ENCODE measurements at regions not wholly inside any gene's neighbourhood (a gene's known extent, or its start where the extent isn't known, plus 50 kb on each side); places are given as distances from the start of the nearest gene placed in this dataset.

DNA sequence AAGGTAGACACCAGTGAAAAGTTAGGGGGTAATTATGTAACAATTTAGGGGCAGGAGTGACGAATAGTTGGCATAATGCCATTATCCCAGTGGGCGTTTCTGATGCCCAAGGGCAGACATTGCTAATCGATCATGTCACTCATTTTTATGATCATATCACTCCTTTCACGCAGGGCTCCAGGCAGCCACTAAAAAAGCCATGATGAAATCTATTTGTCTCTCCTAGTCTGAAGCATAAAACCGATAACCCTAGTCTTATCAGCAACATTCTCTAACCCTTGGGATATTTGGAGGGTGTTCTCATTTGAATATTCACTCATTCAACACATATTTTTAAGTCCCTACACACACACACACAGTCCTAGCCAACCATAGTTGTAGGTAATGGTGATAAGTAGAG lies 114.9 kb downstream of the NMUR2 start:
- TF ChIP-seq POLR2A (IDR thresholded peaks at IDR 0.05): no peak
- TF ChIP-seq POLR2AphosphoS5 (IDR thresholded peaks at IDR 0.05): no peak
- TF ChIP-seq, protein P1, sequence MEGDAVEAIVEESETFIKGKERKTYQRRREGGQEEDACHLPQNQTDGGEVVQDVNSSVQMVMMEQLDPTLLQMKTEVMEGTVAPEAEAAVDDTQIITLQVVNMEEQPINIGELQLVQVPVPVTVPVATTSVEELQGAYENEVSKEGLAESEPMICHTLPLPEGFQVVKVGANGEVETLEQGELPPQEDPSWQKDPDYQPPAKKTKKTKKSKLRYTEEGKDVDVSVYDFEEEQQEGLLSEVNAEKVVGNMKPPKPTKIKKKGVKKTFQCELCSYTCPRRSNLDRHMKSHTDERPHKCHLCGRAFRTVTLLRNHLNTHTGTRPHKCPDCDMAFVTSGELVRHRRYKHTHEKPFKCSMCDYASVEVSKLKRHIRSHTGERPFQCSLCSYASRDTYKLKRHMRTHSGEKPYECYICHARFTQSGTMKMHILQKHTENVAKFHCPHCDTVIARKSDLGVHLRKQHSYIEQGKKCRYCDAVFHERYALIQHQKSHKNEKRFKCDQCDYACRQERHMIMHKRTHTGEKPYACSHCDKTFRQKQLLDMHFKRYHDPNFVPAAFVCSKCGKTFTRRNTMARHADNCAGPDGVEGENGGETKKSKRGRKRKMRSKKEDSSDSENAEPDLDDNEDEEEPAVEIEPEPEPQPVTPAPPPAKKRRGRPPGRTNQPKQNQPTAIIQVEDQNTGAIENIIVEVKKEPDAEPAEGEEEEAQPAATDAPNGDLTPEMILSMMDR (IDR thresholded peaks at IDR 0.05): no peak
- Histone ChIP-seq H3K9me3 (no peaks in the 10 kb centered on the region), H3K4me1 (replicated peaks) (no peaks in the 10 kb centered on the region), H3K27me3 (replicated peaks; ENCODE audit: insufficient read depth) (no peaks in the 10 kb centered on the region), H3K4me3 (no peak overlapping the region), H3K27ac (no peak overlapping the region), H3K36me3 (no peaks in the 10 kb centered on the region)
- DNase-seq (ENCODE audit: low spot score): no peak
- 64% methylated on average over 5 of the region's 5 CpGs for WGBS
- intact Hi-C loops (cut with DNase I): no loop called here

DNA sequence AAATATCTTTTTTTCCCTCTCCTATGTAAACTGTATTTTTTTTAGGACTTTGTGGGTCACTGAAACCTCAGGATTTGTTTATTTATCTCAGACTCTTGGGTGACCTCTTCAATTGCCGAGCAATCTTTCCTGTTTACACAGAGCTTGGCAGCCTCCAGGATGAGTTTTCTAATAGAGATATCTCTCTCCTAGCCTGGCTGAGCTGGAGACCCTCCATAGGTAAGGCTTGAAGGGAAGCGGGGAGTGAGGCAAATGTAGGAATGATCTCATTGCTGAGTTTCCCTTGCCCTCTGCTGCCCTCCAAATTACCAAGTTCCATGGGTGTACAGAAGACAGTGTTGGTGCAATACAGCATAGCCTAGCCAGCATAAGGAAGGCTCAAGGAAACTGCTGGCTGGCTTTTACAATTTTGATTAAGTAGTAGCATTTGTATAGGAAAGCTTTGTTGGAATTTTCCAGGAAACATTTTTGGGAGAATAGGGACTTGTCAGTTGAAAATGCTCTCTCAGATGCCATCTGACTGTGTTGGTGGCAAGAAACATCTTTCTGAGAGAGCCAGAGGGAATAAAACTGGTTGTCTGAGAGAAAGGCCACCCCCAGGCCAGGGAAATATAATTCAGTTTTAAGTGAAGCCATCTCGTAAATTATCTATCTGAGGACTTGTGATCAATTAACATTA lies 116.0 kb downstream of the NMUR2 start:
- TF ChIP-seq, protein P1 (IDR thresholded peaks at IDR 0.05): no peak
- no peak for TF ChIP-seq POLR2AphosphoS5 (IDR thresholded peaks at IDR 0.05)
- no peak for TF ChIP-seq POLR2A (IDR thresholded peaks at IDR 0.05)
- intact Hi-C loops (cut with DNase I): no loop called here
- WGBS: 44% methylated on average over 3 of the region's 3 CpGs
- Histone ChIP-seq H3K27me3 (replicated peaks; ENCODE audit: insufficient read depth) (no peaks in the 10 kb centered on the region), H3K9me3 (no peaks in the 10 kb centered on the region), H3K4me1 (replicated peaks) (no peaks in the 10 kb centered on the region), H3K27ac (no peak overlapping the region), H3K36me3 (no peaks in the 10 kb centered on the region), H3K4me3 (no peak overlapping the region)
- DNase-seq (ENCODE audit: low spot score): no peak

DNA sequence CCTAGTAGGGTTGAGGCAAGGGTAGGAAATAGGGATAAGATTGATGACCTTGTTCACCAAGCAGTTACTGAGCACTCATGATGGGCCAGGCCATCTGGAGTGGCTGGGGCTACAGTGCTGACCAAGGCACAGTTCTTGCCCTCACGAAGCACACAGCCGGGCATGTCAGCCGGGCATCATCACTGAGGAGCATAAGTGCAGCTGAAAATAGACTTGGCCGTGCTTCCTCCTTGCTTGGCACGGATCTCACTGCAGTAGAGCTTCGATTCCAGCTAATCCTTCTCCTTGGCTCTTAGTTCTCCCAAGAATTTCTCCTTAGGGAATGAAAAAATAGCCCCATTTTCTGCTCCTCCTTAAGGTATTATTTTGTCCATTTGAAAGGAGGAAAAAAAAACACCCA lies 116.6 kb downstream of the NMUR2 start:
- H3K27me3 ChIP-seq (replicated peaks; ENCODE audit: insufficient read depth): no peaks in the 10 kb centered on the region
- 45% methylated on average over 6 of the region's 6 CpGs for WGBS
- no peak overlapping the region for H3K27ac ChIP-seq
- H3K9me3 ChIP-seq: no peaks in the 10 kb centered on the region
- no peaks in the 10 kb centered on the region for H3K36me3 ChIP-seq
- TF ChIP-seq, protein P1 (IDR thresholded peaks at IDR 0.05): no peak
- TF ChIP-seq POLR2AphosphoS5 (IDR thresholded peaks at IDR 0.05): no peak
- TF ChIP-seq POLR2A (IDR thresholded peaks at IDR 0.05): no peak
- no peak for DNase-seq (ENCODE audit: low spot score)
- H3K4me1 ChIP-seq (replicated peaks): no peaks in the 10 kb centered on the region
- intact Hi-C loops (cut with DNase I): no loop called here
- H3K4me3 ChIP-seq: no peak overlapping the region

DNA sequence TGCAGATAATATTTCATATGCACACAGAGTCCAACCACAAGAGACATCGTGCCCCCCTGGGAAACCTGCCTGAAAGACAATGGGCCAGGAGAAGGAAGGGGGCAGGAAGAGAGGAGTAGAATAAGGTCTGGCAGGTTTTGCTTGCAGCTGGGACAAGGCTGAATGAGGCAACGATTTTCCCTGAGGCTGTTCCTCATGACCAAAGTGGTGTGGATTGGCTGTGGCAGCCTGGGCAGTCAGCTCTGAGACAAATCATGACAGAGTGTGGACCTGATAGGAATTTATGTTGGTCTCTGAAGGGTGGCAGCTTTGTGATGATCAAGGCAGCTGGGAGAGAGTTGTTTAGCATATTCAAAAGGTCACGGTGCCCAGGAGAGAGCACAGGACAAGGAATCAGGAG lies 119.3 kb downstream of the NMUR2 start:
- intact Hi-C loops (cut with DNase I): no loop called here
- Histone ChIP-seq H3K27ac (no peak overlapping the region), H3K36me3 (no peaks in the 10 kb centered on the region), H3K9me3 (no peaks in the 10 kb centered on the region), H3K4me3 (no peak overlapping the region), H3K4me1 (replicated peaks) (no peaks in the 10 kb centered on the region), H3K27me3 (replicated peaks; ENCODE audit: insufficient read depth) (no peaks in the 10 kb centered on the region)
- no peak for DNase-seq (ENCODE audit: low spot score)
- WGBS: 53% methylated on average over 3 of the region's 3 CpGs
- TF ChIP-seq, protein P1 (IDR thresholded peaks at IDR 0.05): no peak
- TF ChIP-seq POLR2AphosphoS5 (IDR thresholded peaks at IDR 0.05) (no peak), POLR2A (IDR thresholded peaks at IDR 0.05) (no peak)

DNA sequence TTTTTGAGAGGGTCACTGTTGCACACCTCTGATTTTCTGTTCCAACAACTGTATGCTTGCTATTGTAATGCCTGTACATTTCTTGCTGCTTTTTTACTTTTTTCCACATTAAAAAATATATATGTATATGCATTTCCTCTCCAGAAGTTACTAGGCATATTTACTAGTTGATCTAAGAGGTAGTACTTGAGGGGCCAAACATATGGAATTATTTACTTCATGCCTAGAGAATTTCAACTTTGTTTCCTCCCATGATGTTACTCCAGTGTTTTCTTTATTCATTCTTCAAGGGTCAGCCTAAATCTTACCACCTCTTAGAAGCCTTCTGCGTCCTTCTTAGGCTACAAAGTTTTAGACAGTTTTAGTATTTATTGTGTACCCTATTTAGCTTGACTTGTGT lies 122.7 kb downstream of the NMUR2 start:
- no peak for DNase-seq (ENCODE audit: low spot score)
- 86% methylated on average over 1 of the region's 1 CpG for WGBS
- no peak overlapping the region for H3K27ac ChIP-seq
- H3K4me3 ChIP-seq: no peak overlapping the region
- TF ChIP-seq POLR2A (IDR thresholded peaks at IDR 0.05): no peak
- TF ChIP-seq, protein P1 (IDR thresholded peaks at IDR 0.05): no peak
- no peaks in the 10 kb centered on the region for H3K9me3 ChIP-seq
- H3K27me3 ChIP-seq (replicated peaks; ENCODE audit: insufficient read depth): no peaks in the 10 kb centered on the region
- intact Hi-C loops (cut with DNase I): no loop called here
- H3K4me1 ChIP-seq (replicated peaks): no peaks in the 10 kb centered on the region
- H3K36me3 ChIP-seq: no peaks in the 10 kb centered on the region
